ENCODE measurements at regions not wholly inside any gene's neighbourhood (a gene's known extent, or its start where the extent isn't known, plus 50 kb on each side); places are given as distances from the start of the nearest gene placed in this dataset.

- Histone ChIP-seq H3K4me3 (replicated peaks; ENCODE audit: insufficient read depth, low read length) (no peak overlapping the region), H3K27ac (replicated peaks) (no peak overlapping the region), H3K27me3 (ENCODE audit: insufficient read depth, poor library complexity, severe bottlenecking) (peaks cover 6% of the 10 kb centered on the region)
- TF ChIP-seq, protein P1, sequence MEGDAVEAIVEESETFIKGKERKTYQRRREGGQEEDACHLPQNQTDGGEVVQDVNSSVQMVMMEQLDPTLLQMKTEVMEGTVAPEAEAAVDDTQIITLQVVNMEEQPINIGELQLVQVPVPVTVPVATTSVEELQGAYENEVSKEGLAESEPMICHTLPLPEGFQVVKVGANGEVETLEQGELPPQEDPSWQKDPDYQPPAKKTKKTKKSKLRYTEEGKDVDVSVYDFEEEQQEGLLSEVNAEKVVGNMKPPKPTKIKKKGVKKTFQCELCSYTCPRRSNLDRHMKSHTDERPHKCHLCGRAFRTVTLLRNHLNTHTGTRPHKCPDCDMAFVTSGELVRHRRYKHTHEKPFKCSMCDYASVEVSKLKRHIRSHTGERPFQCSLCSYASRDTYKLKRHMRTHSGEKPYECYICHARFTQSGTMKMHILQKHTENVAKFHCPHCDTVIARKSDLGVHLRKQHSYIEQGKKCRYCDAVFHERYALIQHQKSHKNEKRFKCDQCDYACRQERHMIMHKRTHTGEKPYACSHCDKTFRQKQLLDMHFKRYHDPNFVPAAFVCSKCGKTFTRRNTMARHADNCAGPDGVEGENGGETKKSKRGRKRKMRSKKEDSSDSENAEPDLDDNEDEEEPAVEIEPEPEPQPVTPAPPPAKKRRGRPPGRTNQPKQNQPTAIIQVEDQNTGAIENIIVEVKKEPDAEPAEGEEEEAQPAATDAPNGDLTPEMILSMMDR (IDR thresholded peaks at IDR 0.05; ENCODE audit: insufficient read depth, low read length), result no peak
- TF ChIP-seq GABPA (IDR thresholded peaks at IDR 0.05; ENCODE audit: low read depth) (no peak), SPI1 (IDR thresholded peaks at IDR 0.05; ENCODE audit: borderline replicate concordance, low read depth) (no peak), POLR2AphosphoS5 (IDR thresholded peaks at IDR 0.05; ENCODE audit: low read depth) (no peak)
- TF ChIP-seq, protein P2, sequence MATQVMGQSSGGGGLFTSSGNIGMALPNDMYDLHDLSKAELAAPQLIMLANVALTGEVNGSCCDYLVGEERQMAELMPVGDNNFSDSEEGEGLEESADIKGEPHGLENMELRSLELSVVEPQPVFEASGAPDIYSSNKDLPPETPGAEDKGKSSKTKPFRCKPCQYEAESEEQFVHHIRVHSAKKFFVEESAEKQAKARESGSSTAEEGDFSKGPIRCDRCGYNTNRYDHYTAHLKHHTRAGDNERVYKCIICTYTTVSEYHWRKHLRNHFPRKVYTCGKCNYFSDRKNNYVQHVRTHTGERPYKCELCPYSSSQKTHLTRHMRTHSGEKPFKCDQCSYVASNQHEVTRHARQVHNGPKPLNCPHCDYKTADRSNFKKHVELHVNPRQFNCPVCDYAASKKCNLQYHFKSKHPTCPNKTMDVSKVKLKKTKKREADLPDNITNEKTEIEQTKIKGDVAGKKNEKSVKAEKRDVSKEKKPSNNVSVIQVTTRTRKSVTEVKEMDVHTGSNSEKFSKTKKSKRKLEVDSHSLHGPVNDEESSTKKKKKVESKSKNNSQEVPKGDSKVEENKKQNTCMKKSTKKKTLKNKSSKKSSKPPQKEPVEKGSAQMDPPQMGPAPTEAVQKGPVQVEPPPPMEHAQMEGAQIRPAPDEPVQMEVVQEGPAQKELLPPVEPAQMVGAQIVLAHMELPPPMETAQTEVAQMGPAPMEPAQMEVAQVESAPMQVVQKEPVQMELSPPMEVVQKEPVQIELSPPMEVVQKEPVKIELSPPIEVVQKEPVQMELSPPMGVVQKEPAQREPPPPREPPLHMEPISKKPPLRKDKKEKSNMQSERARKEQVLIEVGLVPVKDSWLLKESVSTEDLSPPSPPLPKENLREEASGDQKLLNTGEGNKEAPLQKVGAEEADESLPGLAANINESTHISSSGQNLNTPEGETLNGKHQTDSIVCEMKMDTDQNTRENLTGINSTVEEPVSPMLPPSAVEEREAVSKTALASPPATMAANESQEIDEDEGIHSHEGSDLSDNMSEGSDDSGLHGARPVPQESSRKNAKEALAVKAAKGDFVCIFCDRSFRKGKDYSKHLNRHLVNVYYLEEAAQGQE (IDR thresholded peaks at IDR 0.05; ENCODE audit: insufficient replicate concordance, low read depth), result no peak
- DNase-seq (ENCODE audit: low read depth in 1 of 2, low spot score in 1 of 2), result no peak
Observed at GRCh38 chr13:59493436-59493965, 670.2 kb downstream of the DIAPH3 start.

- no peak overlapping the region for H3K27ac ChIP-seq (replicated peaks)
- H3K4me3 ChIP-seq (replicated peaks; ENCODE audit: insufficient read depth, low read length), result no peak overlapping the region
- no peak for DNase-seq (ENCODE audit: low read depth in 1 of 2, low spot score in 1 of 2)
- peaks cover 2% of the 10 kb centered on the region for H3K27me3 ChIP-seq (ENCODE audit: insufficient read depth, poor library complexity, severe bottlenecking)
- no peak for TF ChIP-seq SPI1 (IDR thresholded peaks at IDR 0.05; ENCODE audit: borderline replicate concordance, low read depth)
Observed at GRCh38 chr13:59494151-59494550, 669.6 kb downstream of the DIAPH3 start.

- Histone ChIP-seq H3K27ac (replicated peaks) (no peak overlapping the region), H3K4me3 (replicated peaks; ENCODE audit: insufficient read depth, low read length) (no peak overlapping the region), H3K27me3 (ENCODE audit: insufficient read depth, poor library complexity, severe bottlenecking) (peaks cover 2% of the 10 kb centered on the region)
- DNase-seq (ENCODE audit: low read depth in 1 of 2, low spot score in 1 of 2), result no peak
- TF ChIP-seq SPI1 (IDR thresholded peaks at IDR 0.05; ENCODE audit: borderline replicate concordance, low read depth) (no peak), GABPA (IDR thresholded peaks at IDR 0.05; ENCODE audit: low read depth) (no peak)
- TF ChIP-seq, protein P1 (IDR thresholded peaks at IDR 0.05; ENCODE audit: insufficient read depth, low read length), result no peak
Observed at GRCh38 chr13:59494560-59494970, 669.2 kb downstream of the DIAPH3 start.

DNA sequence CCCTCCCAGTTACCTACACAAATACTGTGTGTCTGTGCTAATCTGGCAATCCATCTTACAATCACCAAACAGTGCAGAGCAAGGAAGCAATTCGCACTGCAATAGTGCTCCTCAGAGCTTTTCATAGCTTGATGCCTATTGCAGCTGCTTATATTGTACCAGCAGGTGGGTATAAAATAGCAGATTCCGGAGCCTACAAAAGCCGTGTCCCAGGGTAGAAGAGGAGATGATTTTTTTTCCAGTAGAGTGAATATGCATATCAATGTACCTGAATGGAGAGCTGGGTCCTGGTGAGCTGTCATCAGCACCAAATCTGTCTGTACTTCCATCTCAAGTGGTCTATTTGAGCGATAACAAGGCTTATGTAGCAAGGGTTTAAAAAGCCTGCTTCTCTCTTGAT, 668.4 kb downstream of the DIAPH3 start:
- no peak overlapping the region for H3K27ac ChIP-seq (replicated peaks)
- no peak overlapping the region for H3K4me3 ChIP-seq (replicated peaks; ENCODE audit: insufficient read depth, low read length)
- DNase-seq (ENCODE audit: low read depth in 1 of 2, low spot score in 1 of 2), result no peak
- TF ChIP-seq SPI1 (IDR thresholded peaks at IDR 0.05; ENCODE audit: borderline replicate concordance, low read depth) (no peak), GABPA (IDR thresholded peaks at IDR 0.05; ENCODE audit: low read depth) (no peak), POLR2AphosphoS5 (IDR thresholded peaks at IDR 0.05; ENCODE audit: low read depth) (no peak)
- TF ChIP-seq, protein P2 (IDR thresholded peaks at IDR 0.05; ENCODE audit: insufficient replicate concordance, low read depth), result no peak
- TF ChIP-seq, protein P1 (IDR thresholded peaks at IDR 0.05; ENCODE audit: insufficient read depth, low read length), result no peak
- peaks cover 2% of the 10 kb centered on the region for H3K27me3 ChIP-seq (ENCODE audit: insufficient read depth, poor library complexity, severe bottlenecking)

Data from HL-60 (cell line).